ENCODE measurements at regions not wholly inside any gene's neighbourhood (a gene's known extent, or its start where the extent isn't known, plus 50 kb on each side); places are given as distances from the start of the nearest gene placed in this dataset.

DNA sequence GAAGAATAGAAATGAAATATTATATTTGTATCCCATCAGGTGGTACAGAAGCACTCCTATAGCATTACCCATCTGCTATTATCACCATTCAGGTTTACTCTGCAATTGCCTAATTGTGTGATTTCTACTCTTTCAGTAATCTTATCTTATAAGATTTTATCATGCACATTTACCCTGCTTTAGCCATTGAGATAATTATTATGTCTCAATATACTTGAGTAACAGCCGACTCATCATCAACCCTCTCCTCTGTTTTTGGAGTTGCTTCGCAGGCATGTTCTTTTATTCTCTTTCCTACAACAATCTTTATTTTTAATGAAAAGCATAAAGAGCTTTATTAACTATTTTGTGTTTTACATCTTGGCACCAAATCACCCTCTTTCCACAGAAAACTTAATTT lies 419.9 kb downstream of the LRIG3 start:
- DNase-seq, result no peak

DNA sequence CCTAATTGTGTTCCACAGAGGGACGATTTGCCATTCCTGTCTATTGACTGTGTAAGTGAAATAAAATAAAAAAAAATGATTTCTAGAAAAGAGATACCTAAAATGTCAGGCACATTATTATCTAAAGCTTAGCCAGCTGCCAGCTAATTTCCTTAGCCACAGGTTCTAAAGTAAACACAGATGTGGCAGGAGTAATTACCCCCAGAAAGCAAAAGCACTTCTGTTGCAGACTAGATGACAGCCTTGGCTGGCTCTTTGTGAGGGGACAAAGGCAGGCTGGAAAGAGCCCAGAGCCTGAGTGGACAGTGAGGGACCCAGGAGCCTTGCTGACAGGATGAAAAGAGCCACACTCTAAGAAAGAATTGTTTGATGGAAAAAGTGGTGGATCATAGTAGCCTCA lies 418.1 kb downstream of the LRIG3 start:
- no peak for DNase-seq

- DNase-seq, result no peak
Measured at GRCh38 chr12:58502841-58503240, 417.5 kb downstream of the LRIG3 start.

- DNase-seq, result no peak
Measured at GRCh38 chr12:58503731-58504130, 416.6 kb downstream of the LRIG3 start.

DNA sequence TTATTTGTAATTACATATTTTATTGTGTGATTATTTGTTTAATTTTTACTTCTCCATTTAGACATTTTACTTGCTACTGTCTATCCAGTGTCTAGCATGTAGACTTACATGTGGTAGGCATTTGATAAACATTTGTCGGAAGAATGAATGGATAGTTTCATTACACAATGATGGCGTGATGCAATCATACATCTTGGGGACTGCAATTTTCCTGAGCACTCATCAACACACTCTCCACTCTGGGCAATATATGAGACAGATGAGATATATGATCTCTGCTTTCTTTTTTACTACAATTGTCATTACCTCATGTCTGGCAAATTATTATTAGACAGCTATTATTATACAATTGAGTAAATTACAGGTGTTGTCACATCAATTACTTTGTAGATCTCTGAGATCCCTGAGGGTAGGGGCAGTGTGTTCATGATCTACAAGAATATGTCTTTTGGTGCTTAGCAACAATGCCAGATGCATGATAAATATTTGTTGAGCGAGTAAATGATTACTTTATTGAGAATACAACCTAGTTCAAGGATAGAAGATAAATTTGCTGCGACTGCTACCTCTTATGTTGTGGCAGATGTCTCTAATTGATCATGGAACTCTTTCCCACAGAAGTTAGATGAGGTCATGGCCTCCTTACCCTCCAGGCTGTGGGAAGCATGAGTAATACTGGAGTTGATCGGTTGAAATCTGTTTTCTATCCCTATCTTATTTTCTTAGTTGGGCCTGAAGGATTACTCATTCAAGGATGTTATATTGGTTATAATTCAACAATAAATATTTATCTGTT lies 416.0 kb downstream of the LRIG3 start:
- no peak for DNase-seq

- no peak for DNase-seq
Measured at GRCh38 chr12:58509116-58509885, 411.0 kb downstream of the LRIG3 start.

- DNase-seq, result no peak
Measured at GRCh38 chr12:58513301-58513834, 406.9 kb downstream of the LRIG3 start.

DNA sequence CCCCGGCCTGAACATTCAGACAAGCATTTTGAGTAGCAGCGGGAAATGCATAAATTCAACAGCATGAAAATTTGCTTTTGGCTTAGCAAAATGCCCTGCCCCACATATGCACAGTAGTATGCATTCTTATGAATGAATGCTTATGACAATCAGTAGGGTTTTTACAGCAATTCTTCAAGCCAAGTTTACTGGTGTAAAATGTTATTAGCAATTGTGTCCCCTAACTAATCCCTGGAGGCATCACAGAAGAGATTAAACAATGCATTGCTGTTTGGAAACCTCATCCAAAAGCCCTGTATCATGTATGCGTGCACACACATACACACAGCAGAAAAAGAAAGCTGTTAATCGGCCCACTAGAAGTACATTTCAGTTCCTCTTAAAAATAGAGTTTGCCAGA lies 406.5 kb downstream of the LRIG3 start:
- no peak for DNase-seq

- no peak for DNase-seq
Measured at GRCh38 chr12:58519839-58520238, 400.5 kb downstream of the LRIG3 start.

DNA sequence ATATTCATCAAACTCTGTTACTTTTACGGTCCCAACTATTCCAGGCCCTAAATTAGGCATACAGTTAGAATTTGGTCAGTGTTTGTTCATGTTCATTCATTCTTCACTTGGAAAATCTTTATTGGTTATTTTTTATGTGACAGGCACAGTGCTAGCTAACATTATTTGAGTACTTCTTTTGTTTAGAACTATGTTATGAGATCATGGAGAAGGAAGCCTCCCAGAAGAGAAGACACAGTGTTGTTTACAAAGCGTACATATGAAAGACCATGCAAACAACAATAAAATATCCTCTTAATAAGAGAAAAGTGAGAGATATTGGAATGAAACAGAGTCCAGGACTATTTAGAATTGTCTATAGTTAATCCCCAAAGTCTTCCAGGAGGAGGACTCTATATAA lies 399.2 kb downstream of the LRIG3 start:
- no peak for DNase-seq

DNA sequence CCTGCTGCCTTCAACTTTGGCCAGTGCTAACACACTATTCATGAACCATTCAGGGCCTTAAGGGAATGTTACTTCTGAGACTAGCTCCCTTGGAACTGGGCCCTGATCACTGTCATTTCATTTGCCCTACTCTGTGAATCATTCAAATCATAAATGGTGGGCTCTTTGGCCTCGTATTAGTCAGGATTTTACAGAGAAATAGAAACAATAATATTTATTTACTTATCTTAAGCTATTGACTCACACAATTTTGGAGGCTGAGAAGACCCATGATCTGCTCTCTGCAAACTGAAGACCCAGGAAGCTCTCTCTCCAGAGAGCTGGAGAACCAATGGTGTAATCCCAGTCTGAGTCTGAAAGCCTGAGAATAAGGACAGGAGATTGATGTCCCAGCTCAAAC lies 398.5 kb downstream of the LRIG3 start:
- no peak for DNase-seq

GRCh38 chr12:58523360-58523759 lies 396.9 kb downstream of the LRIG3 start:
- DNase-seq, result no peak

- no peak for DNase-seq
Measured at GRCh38 chr12:58528271-58528670, 392.0 kb downstream of the LRIG3 start.

DNA sequence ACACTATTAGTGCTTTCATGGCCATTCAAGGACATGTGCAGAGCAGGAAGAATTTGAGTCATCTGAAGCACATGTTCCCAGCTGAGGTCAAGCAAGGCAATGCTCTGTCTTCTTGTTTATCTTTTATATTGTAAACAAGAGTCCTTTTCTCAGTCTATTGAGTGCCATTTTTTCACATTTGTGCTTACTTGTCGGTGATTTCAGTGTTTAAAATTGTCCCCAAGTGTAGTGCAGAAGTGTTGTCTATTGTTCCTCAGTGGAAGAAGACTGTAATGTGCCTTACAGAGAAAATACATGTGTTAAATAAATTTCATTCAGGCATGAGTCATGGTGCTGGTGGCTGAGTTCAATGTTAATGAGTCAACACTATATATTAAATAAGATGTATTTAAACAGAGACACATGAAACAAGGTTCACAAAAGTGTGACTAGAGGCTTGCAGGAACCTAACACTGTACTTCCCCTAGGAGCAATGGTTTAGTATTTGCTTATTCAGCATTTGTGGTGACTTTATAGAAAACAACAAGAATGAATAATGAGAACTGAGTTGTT lies 391.1 kb downstream of the LRIG3 start:
- DNase-seq, result no peak

DNA sequence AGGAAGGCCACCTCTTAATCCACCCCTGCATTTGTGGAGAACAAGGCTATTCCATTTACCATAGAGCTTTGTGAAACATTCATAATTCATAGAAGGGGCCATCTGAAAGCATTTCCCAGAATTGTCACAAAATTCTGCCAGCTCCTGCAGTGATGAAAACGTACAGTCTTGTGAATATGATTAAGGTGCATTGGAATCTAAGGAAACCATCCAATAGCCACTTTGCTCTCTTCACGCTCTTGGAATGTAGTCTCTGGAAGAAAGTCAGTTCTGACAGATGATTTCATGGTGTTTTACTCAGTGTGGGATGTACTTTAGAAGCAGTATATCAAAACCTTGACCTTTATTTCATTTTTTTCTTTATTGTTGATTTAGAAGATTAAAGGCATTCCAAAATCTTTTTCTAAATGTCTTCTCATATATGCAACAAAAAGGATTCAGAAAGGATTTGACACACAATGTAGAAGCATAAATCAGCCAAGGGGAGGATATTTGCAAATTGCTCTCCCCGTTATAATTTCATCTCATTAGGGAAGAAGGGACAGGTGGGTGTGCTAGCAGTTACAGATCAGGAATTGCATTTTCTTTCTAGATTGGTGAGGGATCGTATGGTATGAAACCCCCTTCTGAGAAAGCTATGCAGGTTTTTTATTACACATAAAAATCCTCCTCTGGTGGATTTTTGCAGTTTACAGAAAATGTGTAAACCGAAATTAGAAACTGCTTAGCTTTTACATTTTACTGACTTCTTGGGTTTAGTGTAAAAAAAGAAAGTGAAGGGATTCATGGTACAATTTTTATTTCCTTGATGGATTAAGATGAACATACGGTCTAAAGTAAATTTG lies 390.2 kb downstream of the LRIG3 start:
- no peak for DNase-seq

DNA sequence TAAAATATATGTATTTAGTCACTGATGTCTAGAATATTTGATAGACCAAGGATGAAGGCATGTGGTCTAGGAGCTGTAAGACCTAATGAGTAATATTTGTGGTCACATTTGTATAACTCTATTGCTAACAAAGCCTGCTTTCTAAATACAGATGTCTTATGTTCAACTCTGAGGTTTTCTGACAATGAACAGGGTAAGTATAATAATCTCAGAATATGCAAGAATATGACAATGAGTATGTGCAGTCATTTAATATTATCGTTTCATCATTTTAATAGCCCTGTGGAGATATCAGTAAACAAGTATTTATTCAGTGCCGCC lies 389.6 kb downstream of the LRIG3 start:
- no peak for DNase-seq

- no peak for DNase-seq
Measured at GRCh38 chr12:58532855-58533608, 387.3 kb downstream of the LRIG3 start.

DNA sequence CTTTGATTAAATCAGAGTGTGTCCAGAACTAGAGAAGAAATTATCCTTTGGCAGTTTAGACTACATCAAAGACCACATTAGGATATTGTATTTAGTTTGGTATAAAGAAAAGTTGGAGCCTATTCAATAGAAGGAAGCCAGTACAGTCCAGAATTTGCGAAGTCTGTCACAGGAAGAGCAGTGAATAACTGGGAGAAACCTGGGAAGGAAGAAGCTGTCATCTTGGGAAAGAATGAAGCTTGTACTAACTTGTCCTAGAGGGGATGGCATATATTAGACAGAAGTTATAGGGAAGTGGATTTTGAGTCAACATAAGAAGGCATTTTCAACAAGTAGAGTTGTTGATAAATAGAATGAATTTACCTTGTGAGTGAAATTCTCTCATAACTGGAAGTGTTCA lies 386.7 kb downstream of the LRIG3 start:
- DNase-seq, result no peak

GRCh38 chr12:58537278-58537677 lies 383.0 kb downstream of the LRIG3 start:
- DNase-seq, result no peak

GRCh38 chr12:58539295-58539694 lies 381.0 kb downstream of the LRIG3 start:
- no peak for DNase-seq

GRCh38 chr12:58540480-58541299 lies 379.6 kb downstream of the LRIG3 start:
- DNase-seq, result no peak
